B cell (primary cell): ENCODE measurements at regions not wholly inside any gene's neighbourhood (a gene's known extent, or its start where the extent isn't known, plus 50 kb on each side); places are given as distances from the start of the nearest gene placed in this dataset.

Source experiments
- EZH2 ChIP-seq: IDR thresholded peaks from 2 replicates; pipeline ENCODE4 v1.6.1; 2012; ENCODE audit warnings: borderline replicate concordance, low read depth, mild to moderate bottlenecking, moderate library complexity, low read length; ENCODE audit not compliant: insufficient read depth, poor library complexity, severe bottlenecking
- TF ChIP-seq, protein P1 (sequence below): fragments of 200-600 bp; IDR thresholded peaks from one replicate; pipeline ENCODE4 v1.8.0; 2022; ENCODE audit warnings: antibody characterized with exemption, mild to moderate bottlenecking

- TF ChIP-seq, protein P1, sequence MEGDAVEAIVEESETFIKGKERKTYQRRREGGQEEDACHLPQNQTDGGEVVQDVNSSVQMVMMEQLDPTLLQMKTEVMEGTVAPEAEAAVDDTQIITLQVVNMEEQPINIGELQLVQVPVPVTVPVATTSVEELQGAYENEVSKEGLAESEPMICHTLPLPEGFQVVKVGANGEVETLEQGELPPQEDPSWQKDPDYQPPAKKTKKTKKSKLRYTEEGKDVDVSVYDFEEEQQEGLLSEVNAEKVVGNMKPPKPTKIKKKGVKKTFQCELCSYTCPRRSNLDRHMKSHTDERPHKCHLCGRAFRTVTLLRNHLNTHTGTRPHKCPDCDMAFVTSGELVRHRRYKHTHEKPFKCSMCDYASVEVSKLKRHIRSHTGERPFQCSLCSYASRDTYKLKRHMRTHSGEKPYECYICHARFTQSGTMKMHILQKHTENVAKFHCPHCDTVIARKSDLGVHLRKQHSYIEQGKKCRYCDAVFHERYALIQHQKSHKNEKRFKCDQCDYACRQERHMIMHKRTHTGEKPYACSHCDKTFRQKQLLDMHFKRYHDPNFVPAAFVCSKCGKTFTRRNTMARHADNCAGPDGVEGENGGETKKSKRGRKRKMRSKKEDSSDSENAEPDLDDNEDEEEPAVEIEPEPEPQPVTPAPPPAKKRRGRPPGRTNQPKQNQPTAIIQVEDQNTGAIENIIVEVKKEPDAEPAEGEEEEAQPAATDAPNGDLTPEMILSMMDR = no peak
- no peak for TF ChIP-seq EZH2
These were observed 161.8 kb downstream of the SOCS6 start for GRCh38 chr18:70450426-70451253.
